ENCODE measurements at regions not wholly inside any gene's neighbourhood (a gene's known extent, or its start where the extent isn't known, plus 50 kb on each side); places are given as distances from the start of the nearest gene placed in this dataset.

DNA sequence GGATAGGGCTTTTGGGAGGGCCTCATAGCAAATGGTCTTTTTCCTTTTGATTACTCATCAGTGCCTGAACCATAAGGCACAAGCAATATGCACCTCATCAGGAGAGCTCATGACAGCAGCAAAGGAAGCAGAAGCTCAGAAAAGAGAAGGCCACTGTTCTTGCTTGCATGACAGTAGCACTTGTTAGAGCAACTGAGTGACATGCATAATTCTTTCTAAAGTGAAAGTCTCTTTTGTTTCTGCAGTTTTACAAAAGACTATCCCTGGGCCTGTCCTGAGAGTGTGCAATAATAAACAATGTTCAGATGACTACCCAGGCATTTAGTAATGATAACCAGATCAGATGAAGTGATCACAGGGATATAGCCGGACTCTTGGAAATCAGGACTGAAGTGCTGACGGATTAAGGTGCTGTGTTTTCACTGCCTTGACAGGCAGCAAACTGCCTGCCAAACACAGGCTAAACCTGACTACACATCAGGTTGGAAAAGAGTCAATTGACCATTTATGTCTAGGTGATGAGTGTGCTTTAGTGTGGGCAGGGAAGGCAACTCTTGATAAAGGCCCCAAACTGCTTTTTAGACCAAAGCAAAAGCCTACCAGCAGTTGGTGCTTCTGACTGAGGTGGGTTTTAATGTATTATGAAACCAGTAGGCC lies 1860.3 kb downstream of the TP53TG3F start:
- no peak for DNase-seq (ENCODE audit: low spot score)
- TF ChIP-seq, protein P1, sequence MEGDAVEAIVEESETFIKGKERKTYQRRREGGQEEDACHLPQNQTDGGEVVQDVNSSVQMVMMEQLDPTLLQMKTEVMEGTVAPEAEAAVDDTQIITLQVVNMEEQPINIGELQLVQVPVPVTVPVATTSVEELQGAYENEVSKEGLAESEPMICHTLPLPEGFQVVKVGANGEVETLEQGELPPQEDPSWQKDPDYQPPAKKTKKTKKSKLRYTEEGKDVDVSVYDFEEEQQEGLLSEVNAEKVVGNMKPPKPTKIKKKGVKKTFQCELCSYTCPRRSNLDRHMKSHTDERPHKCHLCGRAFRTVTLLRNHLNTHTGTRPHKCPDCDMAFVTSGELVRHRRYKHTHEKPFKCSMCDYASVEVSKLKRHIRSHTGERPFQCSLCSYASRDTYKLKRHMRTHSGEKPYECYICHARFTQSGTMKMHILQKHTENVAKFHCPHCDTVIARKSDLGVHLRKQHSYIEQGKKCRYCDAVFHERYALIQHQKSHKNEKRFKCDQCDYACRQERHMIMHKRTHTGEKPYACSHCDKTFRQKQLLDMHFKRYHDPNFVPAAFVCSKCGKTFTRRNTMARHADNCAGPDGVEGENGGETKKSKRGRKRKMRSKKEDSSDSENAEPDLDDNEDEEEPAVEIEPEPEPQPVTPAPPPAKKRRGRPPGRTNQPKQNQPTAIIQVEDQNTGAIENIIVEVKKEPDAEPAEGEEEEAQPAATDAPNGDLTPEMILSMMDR (IDR thresholded peaks at IDR 0.05; ENCODE audit: borderline replicate concordance, control extremely low read depth, extremely low read depth, insufficient read depth, missing control alignments): no peak
- in situ Hi-C loops (cut with MboI; ENCODE audit: low sequenced_read_pairs, unreplicated experiment): no loop called here

DNA sequence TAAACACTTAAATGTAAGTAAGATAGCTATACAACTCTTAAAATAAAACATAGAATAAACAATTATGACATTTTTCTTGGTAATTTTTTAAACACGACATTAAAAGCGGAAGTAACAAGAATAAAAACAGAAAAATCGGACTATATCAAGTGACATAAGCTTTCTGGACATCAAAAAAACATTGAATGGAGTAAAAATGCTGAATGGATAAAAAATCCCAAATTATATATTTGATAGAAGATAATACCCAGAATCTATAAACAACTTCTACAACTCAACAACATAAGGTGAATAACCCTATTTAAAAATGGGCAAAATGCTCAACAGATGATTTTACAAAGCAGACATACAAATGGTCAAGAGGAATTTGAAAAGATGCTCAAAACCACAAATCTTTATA lies 1866.5 kb downstream of the TP53TG3F start:
- no peak for DNase-seq (ENCODE audit: low spot score)
- TF ChIP-seq, protein P1 (IDR thresholded peaks at IDR 0.05; ENCODE audit: borderline replicate concordance, control extremely low read depth, extremely low read depth, insufficient read depth, missing control alignments): no peak
- in situ Hi-C loops (cut with MboI; ENCODE audit: low sequenced_read_pairs, unreplicated experiment): no loop called here

DNA sequence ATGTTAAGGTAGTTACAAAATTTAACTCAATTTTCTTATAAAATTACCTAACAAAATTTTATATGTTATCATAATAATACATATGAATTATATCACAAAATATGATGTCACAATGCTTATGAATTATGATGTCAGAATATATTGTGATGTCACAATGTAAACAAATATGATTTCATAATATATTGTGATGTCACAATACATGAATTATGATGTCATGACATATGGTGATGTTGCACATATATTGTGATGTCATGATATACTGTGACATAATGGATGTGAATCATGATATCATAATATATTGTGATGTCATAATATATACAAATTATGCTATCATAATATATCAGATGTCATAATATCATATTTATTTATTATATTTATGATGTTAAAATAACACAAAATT lies 1879.9 kb downstream of the TP53TG3F start:
- no peak for DNase-seq (ENCODE audit: low spot score)
- in situ Hi-C loops (cut with MboI; ENCODE audit: low sequenced_read_pairs, unreplicated experiment): no loop called here
- TF ChIP-seq, protein P1 (IDR thresholded peaks at IDR 0.05; ENCODE audit: borderline replicate concordance, control extremely low read depth, extremely low read depth, insufficient read depth, missing control alignments): no peak

DNA sequence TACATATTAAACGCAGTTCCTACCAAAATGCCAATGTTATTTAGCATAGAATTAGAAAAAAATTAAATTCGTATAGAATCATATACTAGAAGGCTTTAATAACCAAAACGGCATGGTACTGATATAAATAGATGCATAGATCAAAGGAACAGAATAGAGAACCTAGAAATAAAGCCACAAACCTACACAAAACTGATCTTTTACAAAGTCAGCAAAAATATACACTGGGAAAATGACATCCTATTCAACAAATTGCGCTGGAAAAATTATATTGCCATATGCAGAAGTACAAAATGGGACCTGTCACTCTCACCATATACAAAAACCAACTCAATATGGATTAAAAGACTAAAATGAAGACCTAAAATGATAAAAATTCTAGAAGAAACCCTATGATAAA lies 1882.6 kb downstream of the TP53TG3F start:
- no peak for DNase-seq (ENCODE audit: low spot score)
- TF ChIP-seq, protein P1 (IDR thresholded peaks at IDR 0.05; ENCODE audit: borderline replicate concordance, control extremely low read depth, extremely low read depth, insufficient read depth, missing control alignments): no peak
- in situ Hi-C loops (cut with MboI; ENCODE audit: low sequenced_read_pairs, unreplicated experiment): no loop called here

DNA sequence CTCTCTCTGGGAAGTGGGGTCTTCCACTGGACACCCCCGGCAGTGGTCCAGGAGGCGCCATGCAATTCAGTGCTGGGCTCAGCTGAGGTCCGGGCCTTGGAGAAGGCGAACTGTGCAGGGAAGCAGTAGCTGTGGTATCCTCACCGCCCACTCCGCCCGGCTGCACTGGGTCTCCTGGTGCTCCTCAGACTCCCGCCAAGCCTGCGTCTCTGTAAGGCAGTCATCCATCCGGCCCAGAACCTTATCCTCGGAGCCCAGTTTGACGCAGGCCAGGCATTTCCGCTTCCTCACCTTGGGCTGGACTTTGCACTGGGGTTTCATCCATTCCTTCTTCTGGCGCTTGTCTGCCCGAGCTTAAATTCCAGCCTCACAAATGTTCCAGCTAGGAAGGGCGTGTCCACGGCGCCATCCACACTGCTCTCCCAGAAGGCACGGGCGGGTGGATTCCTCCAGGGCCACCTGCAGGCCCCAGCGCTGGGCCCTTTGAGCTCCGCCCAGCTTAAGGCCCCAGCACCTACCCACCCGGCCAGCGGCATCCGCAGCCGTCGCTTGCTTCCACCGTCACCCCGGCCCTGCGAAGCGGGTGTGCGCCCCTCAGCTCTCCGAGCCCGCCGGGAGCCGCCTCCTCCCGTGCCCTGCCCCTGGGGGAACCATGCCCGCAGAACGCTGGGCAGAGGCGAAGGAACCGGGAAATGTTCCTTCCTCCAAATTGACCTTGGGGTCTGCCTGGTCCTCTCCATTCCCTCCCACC lies 1884.8 kb downstream of the TP53TG3F start:
- in situ Hi-C loops (cut with MboI; ENCODE audit: low sequenced_read_pairs, unreplicated experiment): no loop called here
- TF ChIP-seq, protein P1 (IDR thresholded peaks at IDR 0.05; ENCODE audit: borderline replicate concordance, control extremely low read depth, extremely low read depth, insufficient read depth, missing control alignments): no peak
- DNase-seq (ENCODE audit: low spot score): no peak

DNA sequence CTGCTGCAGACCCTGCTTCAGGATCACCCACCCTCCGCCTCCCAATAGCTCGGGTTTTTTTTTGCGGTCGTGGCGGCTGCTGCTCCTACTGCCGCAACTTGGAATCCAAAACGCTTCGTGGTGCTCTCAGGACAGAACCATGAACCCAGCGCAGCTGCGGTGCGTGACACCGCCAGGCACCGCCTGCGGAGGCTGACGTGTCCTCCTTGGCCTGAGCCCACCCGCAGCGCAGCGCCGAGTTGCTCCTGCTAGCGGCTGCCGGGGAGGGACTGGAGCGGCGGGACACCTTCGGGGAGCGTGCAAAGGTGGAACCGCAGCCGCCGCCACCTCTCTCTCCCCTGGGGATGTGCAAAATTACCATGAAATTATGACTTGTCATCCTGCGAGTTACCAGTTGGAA lies 1893.0 kb downstream of the TP53TG3F start:
- TF ChIP-seq, protein P1 (IDR thresholded peaks at IDR 0.05; ENCODE audit: borderline replicate concordance, control extremely low read depth, extremely low read depth, insufficient read depth, missing control alignments): no peak
- in situ Hi-C loops (cut with MboI; ENCODE audit: low sequenced_read_pairs, unreplicated experiment): no loop called here
- no peak for DNase-seq (ENCODE audit: low spot score)

Measured in GM13976 (cell line).